GM11168 (cell line): ENCODE measurements at regions not wholly inside any gene's neighbourhood (a gene's known extent, or its start where the extent isn't known, plus 50 kb on each side); places are given as distances from the start of the nearest gene placed in this dataset.

Source experiments
- in situ Hi-C: fragments of 300-500 bp; cut with MboI; formaldehyde crosslinking; loops from one replicate; pipeline ENCODE4 v1.12.0; 2022; ENCODE audit warnings: low sequenced_read_pairs; ENCODE audit not compliant: unreplicated experiment

DNA sequence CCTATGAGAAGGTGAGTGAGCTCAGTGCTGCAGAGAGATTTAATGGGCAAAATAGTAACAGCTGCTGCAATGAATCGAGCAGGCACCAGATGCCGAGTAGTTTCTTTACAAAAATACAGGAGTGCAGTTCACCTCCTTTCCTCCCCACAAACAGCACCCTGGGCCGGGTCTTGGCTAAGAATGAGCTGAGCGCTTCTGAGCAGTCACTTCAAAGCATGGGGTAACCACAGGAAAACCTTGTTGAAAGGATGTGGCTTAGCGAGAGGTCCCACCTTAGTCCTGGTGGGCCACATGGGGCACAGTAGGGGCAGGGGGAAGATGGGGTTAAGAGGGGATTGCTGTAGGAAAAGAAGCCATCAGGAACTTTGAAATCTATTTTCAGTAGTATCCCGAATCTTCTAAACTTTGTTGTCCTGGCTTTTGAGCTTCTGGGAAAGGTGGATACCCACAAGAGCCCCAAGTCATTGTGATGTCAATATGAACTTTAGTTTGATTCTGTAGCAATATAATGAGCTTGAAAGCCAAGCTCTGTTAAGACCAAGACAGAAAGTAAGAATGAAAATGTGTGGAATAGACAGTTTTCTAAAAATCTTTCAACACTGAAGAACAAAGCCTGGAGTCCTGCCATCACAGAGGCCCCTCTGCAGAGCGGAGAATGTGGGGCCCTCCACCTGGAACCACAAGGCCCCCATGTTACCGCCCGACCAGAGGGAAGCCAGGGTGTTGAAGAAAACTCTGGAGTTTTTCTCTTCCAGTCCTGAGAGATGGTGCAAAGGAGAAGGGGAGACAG lies 101.0 kb upstream of the ZNF236 start:
- in situ Hi-C loops = no loop called here

GRCh38 chr18:76720683-76721082 lies 101.7 kb upstream of the ZNF236 start:
- in situ Hi-C loops = no loop called here

DNA sequence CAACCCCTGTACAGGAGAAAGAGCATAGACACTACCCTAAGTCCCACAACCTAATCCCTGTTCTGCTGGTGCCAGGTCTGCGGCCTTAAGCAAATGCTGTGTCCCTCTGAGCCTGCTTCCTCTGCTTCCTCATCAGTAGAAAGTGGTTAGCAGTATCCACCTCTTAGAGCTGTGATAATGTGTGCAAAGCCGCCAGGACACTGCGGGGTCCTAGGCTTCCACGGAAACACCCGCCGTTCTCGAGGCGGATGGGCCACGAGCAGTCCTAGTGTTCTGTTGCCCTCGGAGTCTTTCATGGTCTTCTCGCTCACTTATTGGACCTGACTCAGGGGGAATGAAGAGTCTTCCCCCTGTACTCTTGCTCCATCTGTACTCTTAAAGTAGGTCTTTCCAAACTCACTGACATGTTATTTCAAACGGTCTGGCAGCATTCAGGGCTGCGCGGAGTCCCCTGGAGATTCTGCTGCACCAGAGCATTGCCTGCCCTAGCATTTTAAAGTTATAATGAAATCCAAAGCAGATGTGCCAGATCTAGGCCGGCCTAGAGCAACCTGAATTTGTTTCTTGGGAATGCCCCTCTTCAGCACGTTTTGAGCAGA lies 107.2 kb upstream of the ZNF236 start:
- in situ Hi-C loops = no loop called here

DNA sequence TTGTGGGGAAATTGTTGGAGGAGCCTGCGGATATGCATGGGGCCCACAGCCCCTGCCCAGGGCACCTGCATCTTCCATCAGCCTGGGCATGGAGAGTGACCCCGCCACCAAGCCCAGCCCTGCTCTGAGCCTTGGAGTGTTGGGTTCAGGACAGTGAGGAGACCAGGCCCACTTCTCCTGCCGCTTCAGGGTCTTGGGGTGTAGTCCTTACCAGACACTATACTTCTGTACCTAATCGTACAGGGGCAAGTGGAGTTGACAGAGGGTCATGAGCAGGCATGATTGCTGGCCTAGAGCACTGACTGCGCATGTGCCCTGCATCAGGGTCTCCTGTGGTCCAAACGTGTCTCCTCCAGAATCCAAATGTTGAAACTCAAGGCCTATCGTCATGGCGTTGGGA lies 108.9 kb upstream of the ZNF236 start:
- in situ Hi-C loops = no loop called here

DNA sequence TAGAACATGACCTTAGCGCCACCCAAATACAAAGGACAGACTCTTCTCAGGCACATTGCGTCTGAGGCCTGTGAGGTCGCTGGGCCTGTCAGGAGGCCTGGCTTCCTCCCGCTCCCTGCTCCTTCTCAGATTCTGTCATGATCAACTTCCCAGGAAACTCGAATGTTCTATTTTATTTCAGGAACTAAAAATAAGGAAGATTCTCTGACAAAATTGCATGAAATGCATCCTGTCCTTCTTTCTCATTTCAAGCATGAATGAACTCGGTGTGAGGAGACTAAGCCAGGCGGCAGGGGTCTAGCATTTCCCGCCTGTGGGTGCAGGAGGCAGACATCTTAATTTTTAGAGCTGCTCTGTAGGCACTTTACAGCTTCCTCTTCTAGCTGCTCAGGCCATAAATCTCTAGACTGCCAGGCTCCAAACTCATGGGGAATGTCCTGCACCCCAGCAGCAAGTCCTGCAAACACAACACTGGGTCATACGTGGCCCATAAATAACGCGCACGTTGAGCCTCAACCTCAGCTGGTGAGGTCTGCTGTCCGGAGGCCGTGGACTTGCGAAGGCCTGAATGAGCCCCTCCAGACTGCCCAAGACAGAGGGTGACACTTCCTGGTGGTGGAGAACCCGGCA lies 109.7 kb upstream of the ZNF236 start:
- in situ Hi-C loops = no loop called here

- in situ Hi-C loops = no loop called here
Measured at GRCh38 chr18:76710646-76711520, 111.5 kb upstream of the ZNF236 start.

GRCh38 chr18:76709659-76710645 lies 112.4 kb upstream of the ZNF236 start:
- in situ Hi-C loops = loop anchor here (10.0 kb wide), 2 partner anchors 195 to 305 kb away; no protein-coding TSS in a partner anchor

- in situ Hi-C loops = loop anchor here (10.0 kb wide), 2 partner anchors 194 to 304 kb away; no protein-coding TSS in a partner anchor
Measured at GRCh38 chr18:76708722-76709353, 113.5 kb upstream of the ZNF236 start.

- in situ Hi-C loops = loop anchor here (10.0 kb wide), 2 partner anchors 193 to 303 kb away; no protein-coding TSS in a partner anchor
Measured at GRCh38 chr18:76708071-76708721, 114.2 kb upstream of the ZNF236 start.

GRCh38 chr18:76707534-76707933 lies 114.8 kb upstream of the ZNF236 start:
- in situ Hi-C loops = loop anchor here (10.0 kb wide), 2 partner anchors 193 to 303 kb away; no protein-coding TSS in a partner anchor

DNA sequence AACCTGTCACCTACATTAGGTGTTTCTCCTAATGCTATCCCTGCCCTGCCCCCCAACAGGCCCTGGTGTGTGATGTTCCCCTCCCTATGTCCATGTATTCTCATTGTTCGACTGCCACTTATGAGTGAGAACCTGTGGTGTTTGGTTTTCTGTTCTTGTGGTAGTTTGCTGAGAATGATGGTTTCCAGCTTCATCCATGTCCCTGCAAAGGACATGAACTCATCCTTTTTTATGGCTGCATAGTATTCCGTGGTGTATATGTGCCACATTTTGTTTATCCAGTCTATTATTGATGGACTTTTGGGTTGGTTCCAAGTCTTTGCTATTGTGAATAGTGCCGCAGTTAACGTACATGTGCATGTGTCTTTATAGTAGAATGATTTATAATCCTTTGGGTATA lies 117.8 kb upstream of the ZNF236 start:
- in situ Hi-C loops = loop anchor here (10.0 kb wide), 2 partner anchors 190 to 300 kb away; no protein-coding TSS in a partner anchor

DNA sequence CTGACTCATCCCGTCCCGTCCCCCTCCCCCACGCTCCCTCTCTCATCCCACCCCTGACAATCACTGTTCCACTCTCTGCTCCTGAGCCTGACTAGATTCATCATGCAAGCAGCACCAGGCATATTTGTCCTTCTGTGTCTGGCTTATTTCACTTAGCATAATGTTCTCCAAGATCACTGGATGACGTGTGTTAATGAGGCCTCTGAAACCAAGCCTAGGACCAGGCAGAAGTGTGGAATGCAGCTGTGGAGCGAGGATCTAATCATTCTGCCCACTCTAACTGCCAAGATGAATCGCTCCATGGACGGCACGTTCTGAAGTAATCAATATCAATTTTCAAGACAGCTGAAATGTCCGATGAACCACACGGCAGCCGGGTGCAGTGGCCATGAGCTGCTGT lies 122.4 kb upstream of the ZNF236 start:
- in situ Hi-C loops = loop anchor here (10.0 kb wide), 2 partner anchors 185 to 295 kb away; no protein-coding TSS in a partner anchor

GRCh38 chr18:76697441-76697901 lies 124.9 kb upstream of the ZNF236 start:
- in situ Hi-C loops = no loop called here

DNA sequence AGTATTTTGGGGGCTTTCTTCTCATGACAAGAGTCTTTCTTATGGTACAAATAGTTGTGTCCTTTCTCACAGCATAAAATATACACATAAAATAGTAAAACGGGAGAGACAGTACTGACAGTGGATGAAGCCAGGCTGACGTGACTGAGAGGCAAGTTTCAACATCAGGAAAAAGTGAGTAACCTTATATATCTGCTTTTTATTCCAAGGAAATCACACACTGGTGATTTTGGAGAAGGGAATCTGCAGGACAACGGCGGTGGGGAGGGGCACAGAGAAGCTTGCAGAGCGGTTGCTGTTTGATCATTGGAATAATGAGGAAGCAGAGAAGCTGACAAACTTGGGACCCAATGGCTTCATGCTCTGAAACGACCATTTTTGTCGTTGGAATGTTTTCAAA lies 130.6 kb upstream of the ZNF236 start:
- in situ Hi-C loops = no loop called here

- in situ Hi-C loops = no loop called here
Measured at GRCh38 chr18:76689646-76690264, 132.6 kb upstream of the ZNF236 start.

DNA sequence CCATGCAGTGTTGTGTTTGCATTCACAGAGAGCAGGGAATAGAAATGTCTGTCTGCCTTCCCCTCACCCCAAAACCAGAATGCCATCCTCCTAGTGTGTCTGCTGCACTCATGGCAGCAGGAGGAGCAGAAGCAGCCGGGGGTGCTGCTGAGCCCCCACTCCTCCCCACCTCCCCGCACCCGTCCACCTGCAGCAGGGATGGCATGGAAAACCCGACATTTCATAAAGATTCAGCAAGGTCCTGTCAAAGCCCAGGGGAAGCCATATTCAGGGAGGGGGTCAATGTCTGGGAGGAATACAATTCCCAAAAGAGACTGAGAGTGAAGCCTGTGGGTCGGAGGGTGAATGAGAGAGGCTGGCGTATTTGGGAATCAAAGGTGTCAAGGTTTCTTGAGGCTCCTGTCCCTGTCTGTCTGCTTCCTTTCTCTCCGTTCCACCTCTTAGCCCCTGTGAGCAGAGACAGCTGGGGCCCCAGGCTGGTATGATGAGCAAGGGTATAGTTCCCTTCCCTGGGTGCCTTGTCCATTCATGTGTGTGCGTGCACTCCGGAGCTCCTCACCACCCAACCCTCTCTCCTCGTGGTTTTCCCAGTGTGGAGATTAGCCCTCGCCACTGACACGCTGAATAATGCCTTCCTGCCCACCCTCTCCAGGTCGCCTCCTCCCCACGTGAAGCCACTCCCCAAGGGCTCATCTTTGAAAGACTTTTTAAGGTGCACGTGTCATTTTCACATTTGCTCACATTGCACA lies 133.5 kb upstream of the ZNF236 start:
- in situ Hi-C loops = no loop called here
